ENCODE measurements at regions not wholly inside any gene's neighbourhood (a gene's known extent, or its start where the extent isn't known, plus 50 kb on each side); places are given as distances from the start of the nearest gene placed in this dataset.
A peak's percentile ranks its signal among the peaks of the same experiment; 100 is the strongest.
"Not testable (repeated sequence)": the region's sequence is repeated elsewhere in the genome, so short reads cannot be mapped to it uniquely, and the experiment has no call there.

GRCh38 chr13:86052141-86052540 is 252.9 kb upstream of the SLITRK6 start:
- DNase-seq (ENCODE audit: insufficient read length, low spot score) (no peak), FAIRE-seq (no peak)

- DNase-seq (ENCODE audit: insufficient read length, low spot score) (no peak), FAIRE-seq (no peak)
Observed at GRCh38 chr13:86051134-86052103, 252.2 kb upstream of the SLITRK6 start.

- FAIRE-seq (no peak), DNase-seq (ENCODE audit: insufficient read length, low spot score) (no peak)
Observed at GRCh38 chr13:86038490-86038889, 239.3 kb upstream of the SLITRK6 start.

GRCh38 chr13:86020351-86021002 is 221.3 kb upstream of the SLITRK6 start:
- DNase-seq (ENCODE audit: insufficient read length, low spot score) (peak; percentile 2), FAIRE-seq (no peak)

GRCh38 chr13:86006317-86006716 is 207.1 kb upstream of the SLITRK6 start:
- DNase-seq (ENCODE audit: insufficient read length, low spot score) (no peak), FAIRE-seq (no peak)

GRCh38 chr13:86003029-86003428 is 203.8 kb upstream of the SLITRK6 start:
- no peak for DNase-seq (ENCODE audit: insufficient read length, low spot score)
- FAIRE-seq: no peak

- FAIRE-seq (no peak), DNase-seq (ENCODE audit: insufficient read length, low spot score) (no peak)
Observed at GRCh38 chr13:86000546-86000945, 201.3 kb upstream of the SLITRK6 start.

- FAIRE-seq (no peak), DNase-seq (ENCODE audit: insufficient read length, low spot score) (no peak)
Observed at GRCh38 chr13:85997587-85997986, 198.4 kb upstream of the SLITRK6 start.

- no peak for FAIRE-seq
- DNase-seq (ENCODE audit: insufficient read length, low spot score): no peak
Observed at GRCh38 chr13:85995788-85996418, 196.7 kb upstream of the SLITRK6 start.

- DNase-seq (ENCODE audit: insufficient read length, low spot score): no peak
- no peak for FAIRE-seq
Observed at GRCh38 chr13:85993567-85993966, 194.3 kb upstream of the SLITRK6 start.

- no peak for FAIRE-seq
- DNase-seq (ENCODE audit: insufficient read length, low spot score): no peak
Observed at GRCh38 chr13:85990397-85990796, 191.2 kb upstream of the SLITRK6 start.

- DNase-seq (ENCODE audit: insufficient read length, low spot score): peak; percentile 18
- no peak for FAIRE-seq
Observed at GRCh38 chr13:85985797-85986196, 186.6 kb upstream of the SLITRK6 start.

- DNase-seq (ENCODE audit: insufficient read length, low spot score) (no peak), FAIRE-seq (no peak)
Observed at GRCh38 chr13:85982102-85982501, 182.9 kb upstream of the SLITRK6 start.

GRCh38 chr13:85980447-85980846 is 181.2 kb upstream of the SLITRK6 start:
- FAIRE-seq; DNase-seq (ENCODE audit: insufficient read length, low spot score): not testable (repeated sequence)

GRCh38 chr13:85976242-85976641 is 177.0 kb upstream of the SLITRK6 start:
- FAIRE-seq: no peak
- DNase-seq (ENCODE audit: insufficient read length, low spot score): no peak

GRCh38 chr13:85974608-85975366 is 175.6 kb upstream of the SLITRK6 start:
- no peak for FAIRE-seq
- no peak for DNase-seq (ENCODE audit: insufficient read length, low spot score)

GRCh38 chr13:85970727-85971126 is 171.5 kb upstream of the SLITRK6 start:
- no peak for FAIRE-seq

GRCh38 chr13:85969331-85969730 is 170.1 kb upstream of the SLITRK6 start:
- FAIRE-seq (no peak), DNase-seq (ENCODE audit: insufficient read length, low spot score) (no peak)

More at GRCh38 chr13:85970727-85971126, 171.5 kb upstream of the SLITRK6 start:
- no peak for DNase-seq (ENCODE audit: insufficient read length, low spot score)

GRCh38 chr13:85935868-85936467 is 136.7 kb upstream of the SLITRK6 start:
- DNase-seq (ENCODE audit: insufficient read length, low spot score): no peak
- FAIRE-seq: no peak

GRCh38 chr13:85930108-85930507 is 130.9 kb upstream of the SLITRK6 start:
- FAIRE-seq (no peak), DNase-seq (ENCODE audit: insufficient read length, low spot score) (no peak)
